Erythroblast (primary cell): ENCODE measurements at regions not wholly inside any gene's neighbourhood (a gene's known extent, or its start where the extent isn't known, plus 50 kb on each side); places are given as distances from the start of the nearest gene placed in this dataset.

Source experiments
- GATA1 ChIP-seq: IDR thresholded peaks from 2 replicates; pipeline ENCODE4 v1.6.1; 2011; ENCODE audit warnings: low read depth, mild to moderate bottlenecking, control low read depth, low read length, moderate library complexity
- POLR2A ChIP-seq: IDR thresholded peaks from 2 replicates; pipeline ENCODE4 v1.6.1; 2011; ENCODE audit warnings: mild to moderate bottlenecking, low read length

DNA sequence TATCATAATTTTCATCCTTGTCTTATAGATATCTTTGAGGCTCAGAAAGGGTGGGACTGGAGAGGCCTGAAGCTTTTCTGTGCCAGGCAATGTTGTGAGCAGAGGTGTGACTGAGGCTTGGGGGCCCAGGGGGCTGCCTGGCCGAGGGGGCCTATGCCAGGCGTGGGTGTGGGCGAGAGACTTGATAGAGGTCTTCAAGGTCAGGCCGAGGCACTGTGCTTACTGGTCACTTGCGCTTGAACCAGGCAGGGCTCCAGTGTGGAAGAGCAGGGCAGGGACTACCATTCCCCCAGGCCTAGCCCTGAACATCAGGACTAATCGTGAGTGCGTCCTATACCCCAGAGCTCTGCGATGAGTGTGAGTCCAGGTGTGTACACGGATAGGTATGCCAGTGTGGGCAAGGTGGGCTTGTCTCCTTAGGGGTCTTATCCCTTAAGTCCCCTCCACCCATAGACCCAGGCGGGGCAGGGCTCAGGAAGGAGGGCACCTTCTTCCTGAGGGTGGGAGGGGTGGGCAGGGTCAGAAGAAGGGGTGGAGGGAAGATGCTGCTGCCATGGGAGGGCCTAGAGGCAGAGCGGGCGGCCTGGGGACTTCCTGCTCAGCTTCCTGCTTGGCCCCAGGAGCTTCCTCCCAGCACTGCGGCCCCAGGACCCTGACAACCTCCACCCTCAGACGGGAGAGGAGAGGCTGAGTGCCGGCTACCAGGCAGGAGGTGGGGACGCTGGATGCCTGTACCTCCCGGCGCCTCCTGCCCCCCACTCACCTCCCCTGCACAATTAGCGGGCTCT is 84.7 kb downstream of the LINGO1 start:
- TF ChIP-seq POLR2A = no peak
- TF ChIP-seq GATA1 = no peak
